ENCODE measurements at regions not wholly inside any gene's neighbourhood (a gene's known extent, or its start where the extent isn't known, plus 50 kb on each side); places are given as distances from the start of the nearest gene placed in this dataset.

DNA sequence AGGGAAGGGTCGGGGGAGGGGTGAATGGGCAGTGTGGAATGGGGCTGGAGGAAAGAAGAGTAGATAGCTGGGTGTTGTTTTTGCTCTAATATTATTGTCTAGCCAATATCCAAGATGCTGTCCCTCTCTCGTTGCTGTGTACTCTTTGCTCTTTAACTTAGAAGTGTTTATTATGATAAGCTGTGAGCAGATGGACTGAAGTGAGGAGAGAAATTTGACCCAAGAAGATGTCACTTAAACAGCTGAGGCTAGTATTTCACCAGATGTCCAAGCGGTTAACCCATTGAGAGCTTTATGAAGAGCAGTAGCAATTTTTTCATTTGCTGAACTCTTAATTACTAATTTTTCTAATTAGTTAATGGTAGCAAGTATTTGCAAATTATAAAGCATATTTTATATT lies 212.2 kb upstream of the TP63 start:
- TF ChIP-seq, protein P1, sequence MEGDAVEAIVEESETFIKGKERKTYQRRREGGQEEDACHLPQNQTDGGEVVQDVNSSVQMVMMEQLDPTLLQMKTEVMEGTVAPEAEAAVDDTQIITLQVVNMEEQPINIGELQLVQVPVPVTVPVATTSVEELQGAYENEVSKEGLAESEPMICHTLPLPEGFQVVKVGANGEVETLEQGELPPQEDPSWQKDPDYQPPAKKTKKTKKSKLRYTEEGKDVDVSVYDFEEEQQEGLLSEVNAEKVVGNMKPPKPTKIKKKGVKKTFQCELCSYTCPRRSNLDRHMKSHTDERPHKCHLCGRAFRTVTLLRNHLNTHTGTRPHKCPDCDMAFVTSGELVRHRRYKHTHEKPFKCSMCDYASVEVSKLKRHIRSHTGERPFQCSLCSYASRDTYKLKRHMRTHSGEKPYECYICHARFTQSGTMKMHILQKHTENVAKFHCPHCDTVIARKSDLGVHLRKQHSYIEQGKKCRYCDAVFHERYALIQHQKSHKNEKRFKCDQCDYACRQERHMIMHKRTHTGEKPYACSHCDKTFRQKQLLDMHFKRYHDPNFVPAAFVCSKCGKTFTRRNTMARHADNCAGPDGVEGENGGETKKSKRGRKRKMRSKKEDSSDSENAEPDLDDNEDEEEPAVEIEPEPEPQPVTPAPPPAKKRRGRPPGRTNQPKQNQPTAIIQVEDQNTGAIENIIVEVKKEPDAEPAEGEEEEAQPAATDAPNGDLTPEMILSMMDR (conservative IDR thresholded peaks at IDR 0.05 in 1 of 2, IDR thresholded peaks at IDR 0.05 in 1 of 2; ENCODE audit: extremely low read depth in 1 of 2, insufficient read depth in 1 of 2, low read depth in 1 of 2, low read length in 2 of 2) = no peak
- TF ChIP-seq EZH2 (IDR thresholded peaks at IDR 0.05; ENCODE audit: borderline replicate concordance, low read length) = no peak

Measured in mammary epithelial cell (primary cell).